Peyer's patch (tissue), 4 donors: ENCODE measurements at regions not wholly inside any gene's neighbourhood (a gene's known extent, or its start where the extent isn't known, plus 50 kb on each side); places are given as distances from the start of the nearest gene placed in this dataset.

Experiments
- POLR2A ChIP-seq, 2 donors: fragments of 450-650 bp; IDR thresholded peaks; one replicate each; pipeline ENCODE4 v1.5.1; 2017; ENCODE audit warnings: antibody characterized with exemption in 2 of 2, mild to moderate bottlenecking in 2 of 2, moderate library complexity in 2 of 2
- TF ChIP-seq, protein P1 (sequence below), 6 experiments: fragments of 450-650 bp in 4 of 6; fragments of 200-600 bp in 2 of 6; sonication (generic) in 1 of 6; IDR thresholded peaks; one replicate each; pipeline ENCODE4 v1.5.1; 2017 to 2019; ENCODE audit warnings: antibody characterized with exemption in 6 of 6, mild to moderate bottlenecking in 3 of 6, moderate library complexity in 1 of 6

- TF ChIP-seq, protein P1, sequence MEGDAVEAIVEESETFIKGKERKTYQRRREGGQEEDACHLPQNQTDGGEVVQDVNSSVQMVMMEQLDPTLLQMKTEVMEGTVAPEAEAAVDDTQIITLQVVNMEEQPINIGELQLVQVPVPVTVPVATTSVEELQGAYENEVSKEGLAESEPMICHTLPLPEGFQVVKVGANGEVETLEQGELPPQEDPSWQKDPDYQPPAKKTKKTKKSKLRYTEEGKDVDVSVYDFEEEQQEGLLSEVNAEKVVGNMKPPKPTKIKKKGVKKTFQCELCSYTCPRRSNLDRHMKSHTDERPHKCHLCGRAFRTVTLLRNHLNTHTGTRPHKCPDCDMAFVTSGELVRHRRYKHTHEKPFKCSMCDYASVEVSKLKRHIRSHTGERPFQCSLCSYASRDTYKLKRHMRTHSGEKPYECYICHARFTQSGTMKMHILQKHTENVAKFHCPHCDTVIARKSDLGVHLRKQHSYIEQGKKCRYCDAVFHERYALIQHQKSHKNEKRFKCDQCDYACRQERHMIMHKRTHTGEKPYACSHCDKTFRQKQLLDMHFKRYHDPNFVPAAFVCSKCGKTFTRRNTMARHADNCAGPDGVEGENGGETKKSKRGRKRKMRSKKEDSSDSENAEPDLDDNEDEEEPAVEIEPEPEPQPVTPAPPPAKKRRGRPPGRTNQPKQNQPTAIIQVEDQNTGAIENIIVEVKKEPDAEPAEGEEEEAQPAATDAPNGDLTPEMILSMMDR (IDR thresholded peaks at IDR 0.05) = no peak
- no peak for TF ChIP-seq POLR2A (IDR thresholded peaks at IDR 0.05)
Measured at GRCh38 chr13:82867284-82867683, 1015.0 kb downstream of the SLITRK1 start.
